Testis (tissue), 2 donors: ENCODE measurements at regions not wholly inside any gene's neighbourhood (a gene's known extent, or its start where the extent isn't known, plus 50 kb on each side); places are given as distances from the start of the nearest gene placed in this dataset.

Source experiments
- CTCF ChIP-seq, 3 experiments: fragments of 450-650 bp in 2 of 3; fragments of 200-600 bp in 1 of 3; sonication (generic) in 1 of 3; IDR thresholded peaks; one replicate each; pipeline ENCODE4 v1.5.1; 2016 to 2019; ENCODE audit warnings: antibody characterized with exemption in 3 of 3, mild to moderate bottlenecking in 2 of 3, moderate library complexity in 1 of 3
- POLR2A ChIP-seq: fragments of 450-650 bp; IDR thresholded peaks from one replicate; pipeline ENCODE4 v1.6.1; 2017; ENCODE audit warnings: antibody characterized with exemption, mild to moderate bottlenecking, moderate library complexity

GRCh38 chrX:43025806-43026315 lies 247.9 kb upstream of the PPP1R2C start:
- TF ChIP-seq CTCF (IDR thresholded peaks at IDR 0.05), result no peak
- no peak for TF ChIP-seq POLR2A
